ENCODE measurements at regions not wholly inside any gene's neighbourhood (a gene's known extent, or its start where the extent isn't known, plus 50 kb on each side); places are given as distances from the start of the nearest gene placed in this dataset.

- TF ChIP-seq CTCF (IDR thresholded peaks at IDR 0.05 in 4 of 5, conservative IDR thresholded peaks at IDR 0.05 in 1 of 5) = no peak
- no peak for TF ChIP-seq POLR2A (IDR thresholded peaks at IDR 0.05)
Observed at GRCh38 chr17:14494161-14494560, 193.3 kb downstream of the HS3ST3B1 start.

Measured in gastrocnemius medialis (tissue), 4 donors.